Liver (tissue), 8 donors: ENCODE measurements at regions not wholly inside any gene's neighbourhood (a gene's known extent, or its start where the extent isn't known, plus 50 kb on each side); places are given as distances from the start of the nearest gene placed in this dataset.

ENCODE experiments used
- DNase-seq: peaks from one replicate; pipeline ENCODE4 v3.0.0-alpha.2; 2017; ENCODE audit warnings: low spot score
- H3K27ac ChIP-seq, 2 donors: one replicate each; pipeline ENCODE4 v1.7.0; 2013; ENCODE audit warnings: inconsistent platforms in 2 of 2, low read length in 2 of 2, control low read depth in 1 of 2, low read depth in 1 of 2, mild to moderate bottlenecking in 1 of 2
- H3K27me3 ChIP-seq, 4 donors: one replicate each; pipeline versions ENCODE4 v1.6.1 to v1.7.0; 2013; ENCODE audit warnings: low read length in 3 of 4, inconsistent platforms in 1 of 4, mild to moderate bottlenecking in 1 of 4, moderate library complexity in 1 of 4; ENCODE audit not compliant: control insufficient read depth in 4 of 4, insufficient read depth in 4 of 4
- H3K36me3 ChIP-seq, 4 donors: one replicate each; pipeline versions ENCODE4 v1.6.1 to v1.7.0; 2013; ENCODE audit warnings: low read length in 3 of 4, mild to moderate bottlenecking in 3 of 4, low read depth in 1 of 4, moderate library complexity in 1 of 4; ENCODE audit not compliant: control insufficient read depth in 4 of 4, insufficient read depth in 3 of 4
- H3K4me1 ChIP-seq, 4 donors: one replicate each; pipeline versions ENCODE4 v1.6.1 to v1.7.0; 2013; ENCODE audit warnings: low read length in 3 of 4, mild to moderate bottlenecking in 3 of 4, moderate library complexity in 1 of 4; ENCODE audit not compliant: control insufficient read depth in 4 of 4, insufficient read depth in 4 of 4
- H3K4me3 ChIP-seq, 3 donors: one replicate each; pipeline versions ENCODE4 v1.6.1 to v1.7.0; 2013; ENCODE audit warnings: low read length in 3 of 3, control low read depth in 1 of 3, low read depth in 1 of 3, mild to moderate bottlenecking in 1 of 3
- H3K9ac ChIP-seq, 2 donors: one replicate each; pipeline ENCODE4 v1.7.0; 2013; ENCODE audit warnings: low read length in 2 of 2, mild to moderate bottlenecking in 2 of 2, moderate library complexity in 2 of 2, control low read depth in 1 of 2, low read depth in 1 of 2
- H3K9me3 ChIP-seq, 4 donors: one replicate each; pipeline versions ENCODE4 v1.6.1 to v1.7.0; 2013; ENCODE audit warnings: low read length in 3 of 4; ENCODE audit not compliant: control insufficient read depth in 4 of 4
- ATF3 ChIP-seq: IDR thresholded peaks from 2 replicates; pipeline ENCODE4 v1.6.1; 2016; ENCODE audit warnings: antibody characterized with exemption
- CTCF ChIP-seq: fragments of 150-350 bp; IDR thresholded peaks from 2 replicates; pipeline ENCODE4 v1.5.1; 2017; ENCODE audit warnings: improper control_type of control experiment, low read depth, low read length; ENCODE audit not compliant: missing input control
- EGR1 ChIP-seq, 2 donors: IDR thresholded peaks; 2 replicates each; pipeline ENCODE4 v1.6.1; 2016 to 2018; ENCODE audit warnings: antibody characterized with exemption in 2 of 2, low read depth in 2 of 2
- FOXA1 ChIP-seq: IDR thresholded peaks from 2 replicates; pipeline ENCODE4 v1.6.1; 2016; ENCODE audit warnings: antibody characterized with exemption
- FOXA2 ChIP-seq: IDR thresholded peaks from 2 replicates; pipeline ENCODE4 v1.6.1; 2016; ENCODE audit warnings: antibody characterized with exemption
- GABPA ChIP-seq, 2 donors: IDR thresholded peaks in 1 of 2; conservative IDR thresholded peaks in 1 of 2; 2 replicates each; pipeline ENCODE4 v1.6.1; 2016; ENCODE audit warnings: antibody characterized with exemption in 2 of 2, mild to moderate bottlenecking in 1 of 2, moderate library complexity in 1 of 2
- HNF4A ChIP-seq, 2 donors: conservative IDR thresholded peaks; 2 replicates each; pipeline ENCODE4 v1.6.1; 2016; ENCODE audit warnings: antibody characterized with exemption in 2 of 2, mild to moderate bottlenecking in 2 of 2
- HNF4G ChIP-seq: IDR thresholded peaks from 2 replicates; pipeline ENCODE4 v1.6.1; 2016; ENCODE audit warnings: antibody characterized with exemption
- JUND ChIP-seq, 2 donors: IDR thresholded peaks; 2 replicates each; pipeline ENCODE4 v1.6.1; 2016; ENCODE audit warnings: antibody characterized with exemption in 2 of 2
- MAX ChIP-seq: IDR thresholded peaks from 2 replicates; pipeline ENCODE4 v1.6.1; 2016; ENCODE audit warnings: antibody characterized with exemption
- NR2F2 ChIP-seq: IDR thresholded peaks from 2 replicates; pipeline ENCODE4 v1.6.1; 2016; ENCODE audit warnings: antibody characterized with exemption
- RAD21 ChIP-seq, 2 donors: IDR thresholded peaks; 2 replicates each; pipeline ENCODE4 v1.6.1; 2016; ENCODE audit warnings: antibody characterized with exemption in 2 of 2, mild to moderate bottlenecking in 2 of 2
- REST ChIP-seq: IDR thresholded peaks from 2 replicates; pipeline ENCODE4 v1.6.1; 2016; ENCODE audit warnings: antibody characterized with exemption, mild to moderate bottlenecking
- RXRA ChIP-seq, 2 donors: IDR thresholded peaks; 2 replicates each; pipeline ENCODE4 v1.6.1; 2017 to 2018; ENCODE audit warnings: antibody characterized with exemption in 2 of 2, mild to moderate bottlenecking in 1 of 2
- SP1 ChIP-seq: IDR thresholded peaks from 2 replicates; pipeline ENCODE4 v1.6.1; 2018; ENCODE audit warnings: antibody characterized with exemption, mild to moderate bottlenecking
- TAF1 ChIP-seq: conservative IDR thresholded peaks from 2 replicates; pipeline ENCODE4 v1.6.1; 2016; ENCODE audit warnings: antibody characterized with exemption, mild to moderate bottlenecking
- YY1 ChIP-seq: IDR thresholded peaks from 2 replicates; pipeline ENCODE4 v1.6.1; 2016; ENCODE audit warnings: antibody characterized with exemption, mild to moderate bottlenecking
- ZBTB33 ChIP-seq: IDR thresholded peaks from 2 replicates; pipeline ENCODE4 v1.6.1; 2016; ENCODE audit warnings: antibody characterized with exemption
- WGBS: extraction: QIAGEN DNeasy Blood & Tissue Kit; methylation state at CpG from one replicate; pipeline ENCODE4 v1.1.7; 2013; 5-methylcytosine and 5-hydroxymethylcytosine counted together
- donor health status: healthy.
- donor health status: healthy.
- donor health status: healthy.
- donor health status: healthy.
- donor health status: healthy.

- no peak for DNase-seq
- no peak overlapping the region for H3K9ac ChIP-seq
- no peaks in the 10 kb centered on the region for H3K4me1 ChIP-seq
- no peak overlapping the region for H3K27ac ChIP-seq
- WGBS, result 86% methylated on average over 1 of the region's 1 CpG
- H3K9me3 ChIP-seq, result peaks cover 0 to 4% (median 0%) of the 10 kb centered on the region in 4 donors
- no peaks in the 10 kb centered on the region for H3K36me3 ChIP-seq
- TF ChIP-seq GABPA (IDR thresholded peaks at IDR 0.05 in 1 of 2, conservative IDR thresholded peaks at IDR 0.05 in 1 of 2) (no peak), SP1 (no peak), ATF3 (no peak), RXRA (IDR thresholded peaks at IDR 0.05) (no peak), HNF4G (no peak), CTCF (no peak), MAX (no peak), HNF4A (conservative IDR thresholded peaks at IDR 0.05) (no peak), FOXA1 (no peak), EGR1 (IDR thresholded peaks at IDR 0.05; ENCODE audit: low read depth in 2 of 2) (no peak), REST (no peak), NR2F2 (no peak), ZBTB33 (no peak), TAF1 (no peak), RAD21 (IDR thresholded peaks at IDR 0.05) (no peak), YY1 (no peak), JUND (IDR thresholded peaks at IDR 0.05) (no peak), FOXA2 (no peak)
- H3K4me3 ChIP-seq, result no peak overlapping the region
- H3K27me3 ChIP-seq, result no peaks in the 10 kb centered on the region
These were observed 236.0 kb upstream of the FBXL7 start for GRCh38 chr5:15263942-15264341.
